ENCODE measurements at regions not wholly inside any gene's neighbourhood (a gene's known extent, or its start where the extent isn't known, plus 50 kb on each side); places are given as distances from the start of the nearest gene placed in this dataset.
"Not testable (repeated sequence)": the region's sequence is repeated elsewhere in the genome, so short reads cannot be mapped to it uniquely, and the experiment has no call there.

DNA sequence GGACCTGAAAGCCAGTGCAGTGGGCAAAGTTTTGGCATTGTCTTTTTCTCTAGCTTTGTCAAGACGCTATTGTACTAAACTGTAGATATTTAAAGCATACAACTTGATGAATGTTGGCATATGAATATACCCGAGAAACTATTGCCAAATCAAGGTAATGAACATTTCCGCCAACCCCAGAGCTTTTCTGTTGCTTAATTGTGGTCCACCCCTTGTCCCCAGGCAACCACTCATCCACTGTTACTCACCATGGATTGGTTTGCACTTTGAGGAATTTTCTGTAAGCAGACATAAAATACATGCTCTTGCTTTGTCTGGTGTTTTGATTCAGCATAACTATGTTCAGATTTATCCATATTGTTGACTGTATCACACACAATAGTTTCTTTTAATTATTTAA lies 688.4 kb downstream of the ADCYAP1 start:
- no peak for DNase-seq

- DNase-seq: no peak
Observed at GRCh38 chr18:1595195-1595594, 690.5 kb downstream of the ADCYAP1 start.

- DNase-seq: no peak
Observed at GRCh38 chr18:1599196-1599595, 694.5 kb downstream of the ADCYAP1 start.

- DNase-seq: no peak
Observed at GRCh38 chr18:1604751-1605150, 700.1 kb downstream of the ADCYAP1 start.

DNA sequence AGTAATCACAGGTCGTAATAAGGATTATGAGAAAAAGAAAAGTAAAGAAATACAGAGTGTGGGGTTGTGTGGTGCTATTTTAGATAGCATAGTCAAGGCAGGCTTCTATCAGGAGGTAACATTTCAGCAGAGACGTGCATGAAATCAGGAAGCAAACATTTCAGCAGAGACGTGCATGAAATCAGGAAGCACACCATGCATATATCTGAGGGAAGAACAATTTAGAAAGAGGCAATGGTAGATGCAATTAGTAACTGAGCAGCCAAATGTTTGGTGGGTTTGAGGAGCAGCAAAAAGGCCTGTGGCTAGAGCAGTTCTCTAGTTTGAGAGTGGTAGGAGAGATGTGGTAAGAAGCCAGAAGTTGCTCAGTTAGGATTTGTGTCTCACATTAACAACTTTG lies 713.7 kb downstream of the ADCYAP1 start:
- no peak for DNase-seq

DNA sequence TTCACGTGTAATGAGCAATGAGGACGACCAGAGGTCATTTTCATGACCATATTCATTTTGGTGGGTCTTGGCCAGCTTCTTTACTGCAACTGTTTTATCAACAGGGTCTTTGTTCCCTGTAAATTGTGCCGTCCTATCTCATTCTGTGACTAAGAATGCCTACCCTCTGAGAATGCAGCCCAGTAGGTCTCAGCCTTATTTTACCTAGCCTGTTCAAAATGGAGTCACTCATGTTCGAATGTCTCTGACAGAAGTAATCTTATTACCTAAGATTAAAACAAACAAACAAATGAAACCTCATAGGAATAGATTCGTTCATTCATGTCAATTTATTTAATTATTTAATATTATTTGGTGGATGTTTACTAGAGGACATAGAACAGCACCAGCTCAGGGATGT lies 714.8 kb downstream of the ADCYAP1 start:
- no peak for DNase-seq

DNA sequence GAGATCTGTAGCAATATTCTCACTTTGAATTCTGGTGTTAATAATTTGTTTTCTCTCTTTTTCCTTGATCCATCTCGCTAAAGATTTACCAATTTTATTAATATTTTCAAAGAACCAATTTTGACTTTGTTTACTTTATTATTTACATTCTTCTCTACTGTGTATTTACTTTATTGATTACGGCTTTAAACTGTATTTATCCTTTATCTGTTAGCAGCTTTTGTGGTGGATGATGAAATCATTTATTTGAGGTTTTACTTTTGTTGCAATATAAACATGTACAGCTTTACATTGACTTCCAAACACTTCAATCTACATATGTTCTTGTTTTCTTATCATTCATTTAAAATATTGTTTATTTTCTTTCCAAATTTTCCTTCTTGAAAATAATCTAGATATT lies 719.9 kb downstream of the ADCYAP1 start:
- DNase-seq: no peak

GRCh38 chr18:1627494-1627893 lies 722.8 kb downstream of the ADCYAP1 start:
- no peak for DNase-seq

GRCh38 chr18:1648712-1649111 lies 744.0 kb downstream of the ADCYAP1 start:
- no peak for DNase-seq

DNA sequence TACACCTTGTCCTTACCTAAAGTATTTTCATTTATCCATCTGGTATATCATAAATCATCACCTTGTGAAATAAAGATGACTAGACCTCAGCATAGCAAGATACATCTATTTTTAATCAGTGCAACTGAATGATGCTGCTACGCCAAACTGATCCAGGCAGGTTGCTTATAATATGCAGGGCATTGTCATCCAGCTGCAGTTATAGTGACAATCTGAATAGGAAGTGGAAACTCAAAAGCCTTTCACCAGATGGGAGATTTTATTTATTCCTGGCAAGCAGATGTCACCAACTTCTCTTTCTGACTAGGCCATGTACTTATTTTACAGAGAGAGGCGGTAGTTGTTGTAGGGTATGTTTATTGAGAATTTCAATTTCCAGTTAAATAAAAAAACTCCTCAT lies 747.3 kb downstream of the ADCYAP1 start:
- DNase-seq: peak; percentile 5

DNA sequence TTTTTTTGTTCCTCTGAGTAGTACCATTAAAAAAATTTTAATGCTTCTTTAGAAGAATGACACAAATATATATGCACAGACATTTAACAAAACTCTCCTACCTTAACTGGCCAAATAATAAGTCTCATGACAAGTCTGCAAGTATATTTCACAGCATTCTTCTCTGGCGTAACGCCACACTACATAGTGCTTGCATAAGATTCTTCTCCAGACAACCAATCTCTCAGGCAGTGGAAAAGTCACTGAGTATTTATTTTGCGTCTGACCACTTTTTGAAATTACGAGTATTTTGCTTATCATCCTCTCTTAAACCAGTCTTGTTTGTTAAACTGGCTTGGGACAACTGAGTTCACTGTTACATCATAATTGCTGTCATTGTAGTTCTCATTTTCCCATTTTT lies 749.2 kb downstream of the ADCYAP1 start:
- no peak for DNase-seq

- DNase-seq: no peak
Observed at GRCh38 chr18:1657876-1658275, 753.2 kb downstream of the ADCYAP1 start.

DNA sequence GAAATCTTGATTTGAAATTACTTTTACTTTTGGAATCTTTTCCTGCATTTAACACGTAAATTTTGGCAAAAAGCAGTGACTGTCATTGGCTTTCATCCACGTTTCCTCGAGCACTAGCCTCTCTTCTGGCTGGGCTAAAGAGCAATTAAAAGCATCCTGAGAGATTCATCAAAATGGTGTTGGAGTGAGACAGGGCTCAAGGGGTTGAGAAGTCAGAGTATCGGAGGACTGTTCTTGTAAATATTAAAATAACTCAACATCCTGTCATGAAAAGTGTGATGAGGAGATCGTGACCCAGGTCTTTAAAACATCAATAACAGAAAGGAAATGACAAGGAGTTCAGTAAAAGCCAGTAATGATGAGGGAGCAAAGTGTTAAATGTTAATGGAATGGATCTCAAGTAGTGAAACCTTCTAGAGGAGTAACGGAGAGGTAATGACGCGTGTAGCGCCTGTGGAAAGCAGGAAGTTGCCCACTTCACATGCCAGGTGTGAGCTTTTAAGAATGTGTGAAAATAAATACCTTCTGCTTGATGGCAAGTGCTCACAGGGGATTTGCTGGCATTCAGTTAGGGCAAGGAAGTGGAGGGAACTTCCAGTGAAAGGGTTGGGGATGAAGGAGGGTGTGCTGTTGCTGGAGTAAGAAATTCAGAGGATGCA lies 754.4 kb downstream of the ADCYAP1 start:
- peak; percentile 68 for DNase-seq

DNA sequence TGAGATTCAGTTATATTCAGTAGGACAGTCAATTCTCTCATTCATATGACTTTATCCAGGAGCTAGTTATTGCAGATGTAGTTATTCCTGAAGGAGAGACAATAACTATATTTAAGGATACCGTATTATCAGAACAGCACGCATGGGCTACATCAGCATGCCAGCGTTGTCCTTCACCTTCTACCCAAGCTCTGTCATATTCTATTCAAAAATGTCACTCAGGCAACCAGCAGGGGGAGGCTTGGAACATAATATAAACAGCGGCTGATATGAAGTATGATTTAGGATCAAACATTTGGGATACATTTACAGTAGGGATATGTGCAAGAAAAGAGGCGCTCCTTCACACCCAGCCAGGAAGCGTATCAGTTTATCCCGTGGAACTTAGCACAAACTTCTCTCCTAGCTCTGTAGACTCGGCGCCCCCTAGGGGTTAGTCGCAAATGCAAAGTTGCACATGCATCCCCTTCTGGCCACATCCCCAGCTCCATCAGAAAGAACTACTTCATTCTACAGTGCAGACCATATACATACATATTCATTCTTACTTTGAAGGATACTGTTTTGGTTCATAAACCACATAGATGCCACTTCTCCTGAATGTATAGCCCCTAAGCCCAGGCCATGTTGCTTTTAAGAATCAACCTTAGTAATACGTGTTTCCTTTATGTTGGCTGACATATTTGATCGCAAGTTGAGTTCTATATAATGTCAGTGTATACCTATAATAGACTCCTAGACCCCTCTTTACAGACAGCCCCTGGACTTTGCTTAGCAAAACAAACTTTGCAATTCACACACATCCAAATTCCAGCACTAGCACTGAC lies 759.4 kb downstream of the ADCYAP1 start:
- peak; percentile 17 for DNase-seq

DNA sequence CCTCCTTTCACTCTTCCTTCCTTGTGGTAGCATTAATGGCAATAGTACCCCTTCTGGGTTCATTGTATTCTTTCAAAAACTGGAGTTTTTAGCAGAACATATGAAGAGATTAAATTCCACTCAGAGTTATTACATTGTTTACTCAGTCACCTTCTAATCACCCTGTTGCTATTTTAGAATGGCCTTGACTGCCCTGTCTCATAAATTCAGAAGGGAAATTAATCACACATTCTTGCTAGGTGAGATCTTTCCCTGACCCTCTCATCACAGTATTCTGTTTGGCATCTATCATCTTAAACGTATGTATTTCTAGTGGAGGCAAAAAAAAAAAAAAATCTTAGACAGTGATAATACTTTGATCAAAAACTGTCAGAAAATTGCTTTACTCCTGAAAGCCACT lies 760.4 kb downstream of the ADCYAP1 start:
- no peak for DNase-seq

- DNase-seq: no peak
Observed at GRCh38 chr18:1668279-1668678, 763.6 kb downstream of the ADCYAP1 start.

DNA sequence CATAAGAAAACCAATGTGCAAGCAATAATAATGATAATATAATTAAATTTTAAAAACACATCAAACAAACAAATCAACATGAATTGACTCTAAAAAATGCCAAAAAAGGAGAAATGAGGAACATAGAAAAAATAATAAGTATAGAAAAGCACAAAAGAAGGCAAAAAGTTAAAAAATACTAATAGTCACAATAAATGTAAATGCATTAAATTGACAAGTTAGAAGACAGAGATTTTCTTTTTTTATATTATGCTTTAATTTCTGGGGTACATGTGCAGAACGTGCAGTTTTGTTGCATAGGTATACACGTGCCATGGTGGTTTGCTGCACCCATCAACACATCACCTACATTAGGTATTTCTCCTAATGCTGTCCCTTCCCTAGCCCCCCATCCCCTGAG lies 767.0 kb downstream of the ADCYAP1 start:
- not testable (repeated sequence) for DNase-seq

GRCh38 chr18:1676387-1676786 lies 771.7 kb downstream of the ADCYAP1 start:
- DNase-seq: no peak

DNA sequence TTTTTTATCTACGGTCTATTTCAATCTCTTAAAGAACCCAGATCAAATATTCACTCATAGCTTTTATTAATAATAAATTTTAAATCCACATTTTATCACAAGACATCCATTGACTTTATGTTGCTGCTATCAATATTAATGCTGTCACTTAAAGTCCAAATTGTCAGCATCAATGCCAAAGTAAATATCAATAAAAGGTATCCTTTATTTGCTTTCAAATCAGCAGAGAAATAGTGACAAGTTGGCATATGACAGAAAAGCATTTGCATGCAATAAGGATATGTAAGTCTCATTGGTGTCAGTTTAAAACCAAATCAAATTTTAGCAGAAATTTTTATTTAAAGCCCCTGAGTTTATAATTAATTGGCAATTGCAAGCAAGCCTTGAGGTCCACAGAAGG lies 775.4 kb downstream of the ADCYAP1 start:
- no peak for DNase-seq

DNA sequence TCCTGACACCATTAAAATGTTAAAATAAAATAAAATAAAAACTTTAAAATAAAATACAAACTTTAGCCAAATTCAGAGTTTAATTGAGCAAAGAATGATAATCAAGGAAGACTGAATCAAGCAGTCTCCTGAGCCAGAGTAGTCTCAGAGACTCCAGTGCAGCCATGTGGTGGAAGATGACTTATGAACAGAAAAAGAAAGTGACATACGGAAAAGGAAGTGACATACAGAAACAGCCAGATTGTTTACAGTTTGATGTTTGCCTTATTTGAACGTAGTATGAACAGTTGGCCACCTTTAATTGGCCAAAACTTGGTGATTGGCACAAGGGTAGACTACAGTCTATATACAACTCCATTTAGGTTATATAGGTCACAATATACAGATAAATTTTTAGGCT lies 787.2 kb downstream of the ADCYAP1 start:
- DNase-seq: no peak

GRCh38 chr18:1708006-1708405 lies 803.3 kb downstream of the ADCYAP1 start:
- DNase-seq: no peak

- DNase-seq: no peak
Observed at GRCh38 chr18:1710114-1710513, 805.4 kb downstream of the ADCYAP1 start.

- DNase-seq: no peak
Observed at GRCh38 chr18:1732143-1732542, 827.5 kb downstream of the ADCYAP1 start.

- DNase-seq: no peak
Observed at GRCh38 chr18:1746131-1746530, 825.2 kb downstream of the METTL4 start.

GRCh38 chr18:1751249-1751648 lies 820.1 kb downstream of the METTL4 start:
- no peak for DNase-seq

Data from NCI-H345 (cell line).